Immature natural killer cell (primary cell): ENCODE measurements at regions not wholly inside any gene's neighbourhood (a gene's known extent, or its start where the extent isn't known, plus 50 kb on each side); places are given as distances from the start of the nearest gene placed in this dataset.

Experiments
- DNase-seq, 3 donors: peaks; one replicate each; pipeline ENCODE4 v3.0.0; 2022; ENCODE audit warnings: mixed read lengths in 1 of 3
- H3K27ac Mint-ChIP-seq, 6 donors: one replicate each; pipeline ENCODE4 v1.8.0; 2020; ENCODE audit warnings: mixed read lengths in 6 of 6, mild to moderate bottlenecking in 5 of 6, inconsistent platforms in 4 of 6, moderate library complexity in 3 of 6
- H3K27me3 Mint-ChIP-seq, 3 donors: one replicate each; pipeline ENCODE4 v1.8.0; 2020 to 2021; ENCODE audit warnings: low read depth in 3 of 3, mild to moderate bottlenecking in 3 of 3, mixed read lengths in 3 of 3, moderate library complexity in 3 of 3, inconsistent platforms in 1 of 3
- H3K36me3 Mint-ChIP-seq, 3 donors: one replicate each; pipeline ENCODE4 v1.8.0; 2020; ENCODE audit warnings: mixed read lengths in 3 of 3, inconsistent platforms in 2 of 3, mild to moderate bottlenecking in 2 of 3
- H3K4me1 Mint-ChIP-seq, 2 donors: one replicate each; pipeline ENCODE4 v1.8.0; 2020; ENCODE audit warnings: inconsistent platforms in 2 of 2, mild to moderate bottlenecking in 2 of 2, mixed read lengths in 2 of 2, moderate library complexity in 1 of 2
- H3K4me3 Mint-ChIP-seq, 5 donors: one replicate each; pipeline ENCODE4 v1.8.0; 2020; ENCODE audit warnings: mild to moderate bottlenecking in 5 of 5, mixed read lengths in 5 of 5, inconsistent platforms in 3 of 5, moderate library complexity in 3 of 5
- H3K9me3 Mint-ChIP-seq, 6 donors: one replicate each; pipeline ENCODE4 v1.8.0; 2020; ENCODE audit warnings: mild to moderate bottlenecking in 6 of 6, mixed read lengths in 6 of 6, inconsistent platforms in 4 of 6, moderate library complexity in 3 of 6

DNA sequence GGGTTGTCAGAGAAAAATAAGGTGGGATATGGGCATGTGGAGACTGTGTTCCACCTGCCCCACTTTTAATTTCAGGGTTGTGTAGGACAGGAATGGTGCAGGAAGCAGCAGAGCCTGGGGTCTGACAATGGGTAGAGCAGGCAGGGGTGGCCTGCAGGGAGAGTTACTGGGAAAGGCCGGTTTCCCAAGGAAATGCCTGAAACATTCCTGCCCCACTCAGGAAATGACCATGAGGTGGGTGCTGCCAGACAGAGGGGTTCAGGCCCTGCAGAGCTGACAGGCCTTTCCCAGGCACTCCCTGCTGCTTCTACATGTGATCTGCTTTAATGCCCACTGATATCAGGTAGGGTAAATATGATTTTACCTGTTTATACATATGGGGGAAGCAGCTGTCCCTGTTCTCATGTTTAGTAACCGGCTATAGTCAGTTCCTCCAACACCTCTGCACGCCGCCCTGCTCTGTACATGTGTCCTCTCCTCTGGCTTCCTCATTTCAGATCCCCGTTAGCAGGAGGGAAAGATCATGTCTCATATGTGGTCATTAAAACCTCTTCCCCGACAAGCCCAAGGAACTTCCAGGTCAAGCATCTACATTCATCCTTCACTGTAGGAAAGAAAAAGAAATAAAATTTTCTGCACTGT, 118.6 kb upstream of the PRSS58 start:
- no peaks in the 10 kb centered on the region for H3K4me1 Mint-ChIP-seq
- DNase-seq: no peak
- H3K4me3 Mint-ChIP-seq: no peak overlapping the region
- H3K9me3 Mint-ChIP-seq: no peaks in the 10 kb centered on the region
- H3K36me3 Mint-ChIP-seq: no peaks in the 10 kb centered on the region
- H3K27ac Mint-ChIP-seq: no peak overlapping the region
- H3K27me3 Mint-ChIP-seq: peaks cover 1 to 7% (median 6%) of the 10 kb centered on the region in 3 donors

DNA sequence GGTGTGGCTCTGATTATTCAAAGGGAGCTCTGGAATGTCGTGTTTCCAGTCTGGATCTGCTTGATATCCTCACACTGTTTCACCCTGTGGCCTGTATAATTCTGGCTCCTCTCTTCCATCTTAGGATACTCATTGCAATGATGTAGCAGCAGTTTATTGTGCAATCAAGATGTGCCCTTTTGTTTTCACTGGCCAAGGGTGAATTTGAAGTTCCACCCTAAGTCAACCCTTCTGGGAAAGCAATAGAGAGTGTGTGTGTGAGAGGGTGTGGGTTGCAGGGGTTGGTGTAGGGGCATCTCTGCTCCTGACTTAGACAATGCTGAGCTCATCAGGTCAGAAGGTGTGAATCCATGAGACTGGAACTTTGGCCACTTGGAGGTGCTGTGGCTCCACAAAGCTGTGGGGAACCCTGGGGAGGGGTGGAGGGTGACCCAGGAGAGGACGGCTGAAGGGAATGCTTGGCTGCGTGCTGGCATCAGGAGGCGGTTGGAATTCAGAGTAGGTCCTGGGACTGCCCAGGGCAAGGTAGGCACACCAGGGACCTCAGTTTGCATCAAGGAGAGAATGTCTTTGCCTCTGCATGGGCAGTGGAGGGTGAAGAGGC, 118.0 kb upstream of the PRSS58 start:
- Mint-ChIP-seq H3K27me3 (peaks cover 2 to 6% (median 6%) of the 10 kb centered on the region in 3 donors), H3K36me3 (no peaks in the 10 kb centered on the region), H3K4me3 (no peak overlapping the region), H3K4me1 (no peaks in the 10 kb centered on the region), H3K27ac (peak overlapping the region in 1 of 6 donors; percentile 35), H3K9me3 (no peaks in the 10 kb centered on the region)
- DNase-seq: no peak

DNA sequence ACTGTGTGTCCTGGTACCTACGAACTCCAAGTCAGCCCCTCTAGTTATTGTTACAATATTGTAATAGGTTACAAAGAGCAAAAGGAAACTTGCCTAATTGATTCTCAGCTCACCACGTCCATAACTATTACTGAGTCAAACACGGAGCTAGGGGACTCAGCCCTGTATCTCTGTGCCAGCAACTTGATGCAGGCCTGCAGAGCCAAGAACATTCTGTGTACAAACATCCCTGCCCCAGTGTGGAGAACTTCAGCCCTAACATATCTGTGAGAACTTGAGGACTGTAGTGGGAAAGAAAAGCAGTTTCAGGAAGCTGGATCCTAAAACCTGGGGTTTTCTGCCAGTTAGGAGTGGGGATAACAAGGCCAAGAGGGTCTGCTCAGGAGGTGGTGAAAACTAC, 114.9 kb upstream of the PRSS58 start:
- Mint-ChIP-seq H3K4me3 (no peak overlapping the region), H3K27ac (no peak overlapping the region), H3K9me3 (peaks cover 0 to 10% (median 7%) of the 10 kb centered on the region in 6 donors), H3K27me3 (peaks cover 4 to 9% (median 6%) of the 10 kb centered on the region in 3 donors), H3K4me1 (no peaks in the 10 kb centered on the region), H3K36me3 (peaks cover 0 to 8% (median 4%) of the 10 kb centered on the region in 3 donors)
- no peak for DNase-seq

DNA sequence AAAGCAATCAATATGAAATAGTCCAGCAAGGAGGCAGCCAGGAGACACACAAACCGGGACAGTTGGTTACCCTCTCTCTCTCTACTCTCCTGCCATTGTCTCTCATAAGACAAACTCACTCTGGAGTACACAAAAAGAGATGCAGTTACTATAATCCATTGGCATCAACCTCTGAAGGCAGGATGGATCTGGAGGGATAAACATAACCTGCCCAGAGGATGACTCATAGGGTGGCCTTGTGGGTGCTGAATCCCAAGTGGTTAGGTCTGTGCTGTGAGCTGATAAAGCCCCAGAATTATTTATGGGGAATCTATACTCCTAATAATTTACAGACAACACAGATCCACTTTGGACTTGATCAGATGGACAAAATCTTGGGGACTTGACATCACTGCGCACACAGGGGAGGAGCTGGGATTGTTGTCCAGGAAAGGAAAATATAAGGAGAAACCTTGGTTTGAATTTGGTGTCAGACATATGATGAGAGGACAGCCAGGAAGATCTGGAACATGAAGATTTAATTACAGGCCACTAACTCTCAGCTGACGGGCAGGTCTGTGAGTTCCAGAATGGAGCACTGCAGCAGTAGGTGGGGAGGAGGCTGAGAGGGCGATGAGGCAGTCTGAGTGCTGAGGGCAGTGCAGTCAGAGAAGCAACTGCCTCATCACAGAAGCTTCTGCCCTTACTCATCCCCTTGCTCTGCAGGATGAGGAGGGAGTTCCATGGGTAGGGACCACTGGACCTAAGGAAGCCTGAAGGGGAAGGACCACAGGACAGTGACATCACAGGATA, 113.9 kb upstream of the PRSS58 start:
- H3K27ac Mint-ChIP-seq: no peak overlapping the region
- H3K4me3 Mint-ChIP-seq: no peak overlapping the region
- peaks cover 0 to 8% (median 4%) of the 10 kb centered on the region in 3 donors for H3K36me3 Mint-ChIP-seq
- peaks cover 0 to 10% (median 7%) of the 10 kb centered on the region in 6 donors for H3K9me3 Mint-ChIP-seq
- no peak for DNase-seq
- H3K27me3 Mint-ChIP-seq: peaks cover 4 to 9% (median 9%) of the 10 kb centered on the region in 3 donors
- H3K4me1 Mint-ChIP-seq: no peaks in the 10 kb centered on the region

DNA sequence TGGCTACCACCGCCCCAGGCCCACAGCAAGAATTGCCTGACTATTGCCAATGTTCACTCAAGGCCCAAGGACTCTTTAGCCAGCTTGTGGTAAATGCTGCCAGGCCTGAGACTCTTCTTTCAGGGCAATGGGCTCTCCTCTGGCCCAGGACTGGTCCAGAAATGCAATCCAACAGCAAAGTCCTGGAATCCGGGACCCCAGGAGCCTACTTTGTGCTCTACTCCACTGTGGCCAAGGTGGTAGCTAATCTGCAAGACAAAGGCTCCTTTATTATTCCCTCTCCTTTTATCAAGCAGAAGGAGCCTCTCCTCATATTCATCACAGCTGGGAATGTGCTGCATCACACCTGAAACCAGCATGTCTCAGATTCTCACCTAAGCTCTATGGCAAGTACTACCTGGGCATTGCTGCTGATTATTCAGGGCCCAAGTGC, 107.6 kb upstream of the PRSS58 start:
- DNase-seq: no peak
- no peak overlapping the region for H3K4me3 Mint-ChIP-seq
- peaks cover 0 to 10% (median 7%) of the 10 kb centered on the region in 6 donors for H3K9me3 Mint-ChIP-seq
- H3K27ac Mint-ChIP-seq: no peak overlapping the region
- H3K27me3 Mint-ChIP-seq: peaks cover 2 to 13% (median 8%) of the 10 kb centered on the region in 3 donors
- no peaks in the 10 kb centered on the region for H3K4me1 Mint-ChIP-seq
- H3K36me3 Mint-ChIP-seq: peaks cover 0 to 8% (median 4%) of the 10 kb centered on the region in 3 donors

DNA sequence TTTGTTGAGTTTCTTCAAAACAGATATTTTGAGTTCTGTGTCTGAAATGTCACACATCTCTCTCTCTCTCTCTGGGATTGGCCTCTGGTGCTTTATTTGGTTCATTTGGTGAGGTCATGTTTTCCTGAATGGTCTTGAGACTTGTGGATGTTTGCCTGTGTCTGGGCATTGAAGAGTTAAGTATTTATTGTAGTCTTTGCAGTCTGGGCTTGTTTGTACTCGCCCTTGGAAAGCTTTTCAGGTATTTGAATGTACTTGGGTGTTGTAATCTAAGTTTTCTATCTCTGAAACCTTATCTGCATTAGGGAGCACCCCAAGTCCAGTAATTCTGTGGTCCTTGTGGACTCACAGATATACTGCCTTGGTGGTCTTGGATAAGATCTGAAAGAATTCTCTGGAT, 106.7 kb upstream of the PRSS58 start:
- no peaks in the 10 kb centered on the region for H3K4me1 Mint-ChIP-seq
- H3K4me3 Mint-ChIP-seq: no peak overlapping the region
- H3K36me3 Mint-ChIP-seq: peaks cover 0 to 8% (median 4%) of the 10 kb centered on the region in 3 donors
- peaks cover 0 to 10% (median 7%) of the 10 kb centered on the region in 6 donors for H3K9me3 Mint-ChIP-seq
- H3K27ac Mint-ChIP-seq: no peak overlapping the region
- DNase-seq: no peak
- peaks cover 4 to 13% (median 5%) of the 10 kb centered on the region in 3 donors for H3K27me3 Mint-ChIP-seq

DNA sequence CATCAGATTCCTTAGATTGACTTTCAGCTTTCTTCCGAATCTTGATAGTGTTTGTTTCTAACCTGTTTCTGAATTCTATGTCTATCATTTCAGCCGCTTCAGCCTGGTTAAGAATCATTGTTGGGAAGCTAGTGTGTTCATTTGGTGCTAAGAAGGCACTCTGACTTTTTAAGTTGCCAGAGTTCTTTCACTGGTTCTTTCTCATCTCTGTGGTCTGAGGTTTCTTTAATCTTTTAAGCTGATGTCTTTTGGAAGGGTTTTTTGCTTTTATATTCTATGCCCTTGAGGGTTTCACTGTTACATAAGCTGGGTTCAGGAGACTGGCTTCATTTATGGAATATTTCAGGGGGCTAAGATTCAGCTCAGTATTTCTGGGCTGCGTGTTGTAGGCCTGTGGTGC, 104.5 kb upstream of the PRSS58 start:
- Mint-ChIP-seq H3K4me3 (no peak overlapping the region), H3K36me3 (no peaks in the 10 kb centered on the region), H3K9me3 (no peaks in the 10 kb centered on the region), H3K4me1 (peaks cover 5% of the 10 kb centered on the region in 2 donors), H3K27ac (no peak overlapping the region), H3K27me3 (peaks cover 4 to 13% (median 6%) of the 10 kb centered on the region in 3 donors)
- DNase-seq: no peak

DNA sequence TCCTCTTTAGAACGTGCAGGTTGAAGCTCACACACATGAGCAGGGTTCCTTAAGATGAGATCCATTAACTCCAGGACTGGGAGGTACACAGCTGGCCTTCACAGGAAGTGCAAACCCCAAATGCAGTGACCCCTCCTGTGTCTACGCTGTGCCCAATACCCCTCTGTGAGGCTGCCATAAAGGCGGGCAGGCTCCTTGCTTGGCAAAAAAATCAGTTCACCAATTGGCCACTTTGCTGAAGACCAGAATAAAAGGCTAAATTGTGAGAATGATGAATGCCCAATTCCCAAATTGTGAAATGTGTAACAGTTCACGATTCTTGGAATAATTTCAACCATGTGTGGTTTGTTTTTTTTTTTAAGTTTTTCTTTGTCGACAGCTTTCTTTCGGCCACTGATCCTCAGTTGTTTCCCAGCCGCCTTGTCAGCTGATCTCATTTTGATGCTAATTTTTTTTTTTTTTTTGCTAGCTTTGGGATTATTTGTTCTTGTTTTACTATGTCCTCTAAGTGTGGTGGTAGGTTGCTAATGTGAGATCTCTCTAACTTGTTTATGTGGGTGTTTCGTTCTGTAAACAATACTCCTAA, 101.9 kb upstream of the PRSS58 start:
- Mint-ChIP-seq H3K4me3 (no peak overlapping the region), H3K36me3 (no peaks in the 10 kb centered on the region), H3K4me1 (peaks cover 5% of the 10 kb centered on the region in 2 donors), H3K27me3 (peaks cover 4 to 12% (median 6%) of the 10 kb centered on the region in 3 donors), H3K27ac (no peak overlapping the region), H3K9me3 (no peaks in the 10 kb centered on the region)
- no peak for DNase-seq

DNA sequence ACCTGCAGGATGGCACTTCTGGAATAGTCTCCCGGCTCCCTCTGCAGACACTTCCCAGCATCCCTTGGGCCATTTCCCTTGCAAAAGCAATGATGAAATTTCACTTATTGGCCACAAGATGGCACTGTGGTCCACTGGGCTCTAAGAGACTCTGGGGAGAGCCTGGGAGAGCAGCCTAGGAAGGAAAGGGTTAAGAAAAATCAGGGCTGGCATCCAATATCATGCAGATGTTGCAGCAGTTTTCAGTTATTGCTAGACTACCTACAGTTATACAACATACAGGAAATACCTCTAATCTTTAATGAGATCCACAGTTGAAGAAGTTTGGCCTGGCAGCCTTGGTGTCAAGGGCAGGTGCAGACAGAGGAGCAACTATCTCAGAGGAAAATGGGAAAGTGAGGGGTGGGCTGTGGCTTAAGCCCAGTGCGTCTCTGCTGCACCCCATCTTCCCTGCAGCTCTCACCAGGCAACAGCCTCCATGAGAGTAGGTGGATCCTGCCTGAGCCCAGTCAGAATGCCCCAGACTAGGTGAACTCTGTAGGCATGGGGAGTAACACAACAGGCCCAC, 100.2 kb upstream of the PRSS58 start:
- DNase-seq: peak in 2 of 3 donors; percentile 8 to 11
- H3K27me3 Mint-ChIP-seq: peaks cover 0 to 6% (median 5%) of the 10 kb centered on the region in 3 donors
- no peak overlapping the region for H3K4me3 Mint-ChIP-seq
- peaks cover 16 to 18% of the 10 kb centered on the region in 2 donors for H3K4me1 Mint-ChIP-seq
- H3K9me3 Mint-ChIP-seq: no peaks in the 10 kb centered on the region
- no peak overlapping the region for H3K27ac Mint-ChIP-seq
- H3K36me3 Mint-ChIP-seq: no peaks in the 10 kb centered on the region

DNA sequence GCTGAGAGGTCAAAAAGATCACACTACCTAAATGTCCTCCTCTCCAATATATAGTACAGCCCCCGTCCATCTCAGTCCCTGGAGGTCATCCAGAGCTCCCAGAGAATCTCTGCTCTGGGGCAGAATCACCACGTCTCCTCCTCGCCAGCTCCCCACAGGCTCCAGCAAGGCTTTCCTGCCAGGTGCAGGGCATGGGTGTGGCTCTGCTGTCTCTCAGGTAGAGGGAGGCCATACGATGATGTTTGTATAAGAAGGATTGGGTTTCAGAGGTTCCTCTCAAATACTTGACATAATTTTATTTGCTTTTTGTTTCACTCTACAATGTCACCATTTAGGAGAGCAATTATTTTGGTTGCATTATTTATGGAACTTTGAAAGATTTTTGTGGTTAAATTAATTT, 98.3 kb upstream of the PRSS58 start:
- no peaks in the 10 kb centered on the region for H3K9me3 Mint-ChIP-seq
- H3K27ac Mint-ChIP-seq: no peak overlapping the region
- H3K4me3 Mint-ChIP-seq: no peak overlapping the region
- H3K36me3 Mint-ChIP-seq: no peaks in the 10 kb centered on the region
- H3K4me1 Mint-ChIP-seq: peaks cover 18 to 29% of the 10 kb centered on the region in 2 donors
- no peak for DNase-seq
- peaks cover 2 to 5% (median 3%) of the 10 kb centered on the region in 3 donors for H3K27me3 Mint-ChIP-seq

DNA sequence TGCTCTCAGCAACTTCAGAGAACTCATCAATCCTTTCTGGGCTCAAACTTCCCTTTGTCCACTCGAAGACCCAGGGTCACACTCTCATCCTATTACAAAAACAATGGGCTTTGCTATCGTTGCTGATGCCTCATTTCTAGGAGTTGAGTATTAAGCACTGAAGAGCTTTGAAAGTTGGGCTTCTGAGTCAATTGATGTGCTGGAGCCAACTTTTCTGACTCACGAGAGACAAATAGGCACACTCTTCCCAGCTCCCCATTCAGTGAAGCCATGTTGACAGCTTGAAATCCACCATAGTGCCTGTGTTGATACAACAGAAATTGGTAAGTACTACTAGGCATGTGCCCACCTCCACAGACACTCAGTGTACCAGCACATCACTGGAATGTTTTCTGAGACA, 97.5 kb upstream of the PRSS58 start:
- no peak overlapping the region for H3K27ac Mint-ChIP-seq
- no peak overlapping the region for H3K4me3 Mint-ChIP-seq
- DNase-seq: no peak
- no peaks in the 10 kb centered on the region for H3K9me3 Mint-ChIP-seq
- no peaks in the 10 kb centered on the region for H3K36me3 Mint-ChIP-seq
- peaks cover 3 to 4% (median 4%) of the 10 kb centered on the region in 3 donors for H3K27me3 Mint-ChIP-seq
- H3K4me1 Mint-ChIP-seq: peaks cover 18 to 29% of the 10 kb centered on the region in 2 donors

DNA sequence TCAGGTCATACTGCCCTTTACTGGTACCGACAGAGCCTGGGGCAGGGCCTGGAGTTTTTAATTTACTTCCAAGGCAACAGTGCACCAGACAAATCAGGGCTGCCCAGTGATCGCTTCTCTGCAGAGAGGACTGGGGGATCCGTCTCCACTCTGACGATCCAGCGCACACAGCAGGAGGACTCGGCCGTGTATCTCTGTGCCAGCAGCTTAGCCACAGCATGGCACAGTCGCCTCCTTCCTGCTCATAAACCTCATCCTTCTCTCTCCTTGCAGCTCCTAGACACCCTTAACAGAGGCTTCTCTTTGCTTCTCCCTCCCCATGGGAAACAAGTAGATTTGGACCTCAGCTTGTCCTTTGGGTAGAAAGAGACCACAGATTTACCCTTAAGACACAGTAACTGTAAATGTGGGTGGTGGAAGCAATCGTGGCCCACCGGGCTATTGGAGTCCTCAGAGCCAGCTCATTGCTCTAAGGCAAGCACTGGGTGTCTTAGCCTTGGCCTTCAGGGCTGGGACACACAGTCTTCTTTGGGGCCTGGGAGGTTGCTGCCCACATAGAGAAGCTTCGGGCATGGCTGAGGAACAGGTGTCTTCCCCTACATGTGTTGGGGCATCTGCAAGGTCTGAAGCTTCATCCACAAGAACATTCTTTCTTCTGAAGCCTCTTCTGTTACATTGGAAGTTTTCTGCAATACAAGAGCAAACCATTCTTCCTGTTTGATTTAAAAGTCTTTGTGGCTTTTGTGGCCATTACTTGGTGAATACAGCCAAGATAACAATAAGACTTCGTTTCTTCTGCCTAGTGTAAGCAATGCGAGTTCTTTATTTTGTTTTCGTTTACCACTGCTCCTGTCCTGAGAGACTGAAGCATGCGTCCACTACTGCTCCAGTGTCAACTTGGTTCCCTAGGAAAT, 95.5 kb upstream of the PRSS58 start:
- no peaks in the 10 kb centered on the region for H3K9me3 Mint-ChIP-seq
- H3K4me3 Mint-ChIP-seq: peak overlapping the region in 1 of 5 donors; percentile 22
- DNase-seq: no peak
- H3K4me1 Mint-ChIP-seq: peaks cover 18 to 29% of the 10 kb centered on the region in 2 donors
- no peaks in the 10 kb centered on the region for H3K36me3 Mint-ChIP-seq
- H3K27ac Mint-ChIP-seq: peak overlapping the region in 1 of 6 donors; percentile 54
- peaks cover 0 to 7% (median 4%) of the 10 kb centered on the region in 3 donors for H3K27me3 Mint-ChIP-seq

DNA sequence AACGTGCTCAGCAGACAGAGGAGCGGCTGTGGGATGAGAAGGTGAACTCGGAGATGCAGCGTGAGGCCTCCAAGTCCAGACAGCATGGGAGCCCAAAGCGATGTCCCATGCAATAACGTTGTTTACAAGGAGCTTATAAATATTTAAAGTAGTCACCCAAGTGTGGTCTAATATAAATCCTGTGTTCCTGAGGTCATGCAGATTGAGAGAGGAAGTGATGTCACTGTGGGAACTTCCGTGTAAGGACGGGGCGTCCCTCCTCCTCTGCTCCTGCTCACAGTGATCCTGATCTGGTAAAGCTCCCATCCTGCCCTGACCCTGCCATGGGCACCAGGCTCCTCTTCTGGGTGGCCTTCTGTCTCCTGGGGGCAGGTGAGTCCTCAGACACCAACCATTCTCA, 94.7 kb upstream of the PRSS58 start:
- Mint-ChIP-seq H3K27ac (no peak overlapping the region), H3K4me1 (peaks cover 14 to 25% of the 10 kb centered on the region in 2 donors), H3K36me3 (no peaks in the 10 kb centered on the region), H3K27me3 (peaks cover 0 to 7% (median 4%) of the 10 kb centered on the region in 3 donors), H3K4me3 (no peak overlapping the region), H3K9me3 (no peaks in the 10 kb centered on the region)
- DNase-seq: no peak
